Body of pancreas (tissue), 4 donors: ENCODE measurements at regions not wholly inside any gene's neighbourhood (a gene's known extent, or its start where the extent isn't known, plus 50 kb on each side); places are given as distances from the start of the nearest gene placed in this dataset.

Experiments
- ATAC-seq: fragments of 150-250 bp; one replicate; pipeline ENCODE4 v1.9.1; 2016
- DNase-seq, 4 donors: peaks; one replicate each; pipeline ENCODE4 v3.0.0-alpha.2; 2019
- H3K27ac ChIP-seq, 4 donors: fragments of 200-600 bp; sonication (generic); 1 replicate in 3 of 4; 2 replicates in 1 of 4; pipeline versions ENCODE4 v1.5.1 to v1.6.1; 2016 to 2019; ENCODE audit warnings: mild to moderate bottlenecking in 1 of 4, mixed read lengths in 1 of 4, moderate library complexity in 1 of 4
- H3K27me3 ChIP-seq, 2 donors: fragments of 200-600 bp; sonication (generic); one replicate each; pipeline ENCODE4 v1.6.0; 2016; ENCODE audit warnings: mild to moderate bottlenecking in 1 of 2
- H3K36me3 ChIP-seq, 2 donors: fragments of 200-600 bp; sonication (generic); replicated peaks in 1 of 2; 2 replicates each; pipeline ENCODE4 v1.5.1; 2016; ENCODE audit warnings: low read depth in 2 of 2; ENCODE audit not compliant: insufficient read depth in 1 of 2
- H3K4me1 ChIP-seq: fragments of 200-600 bp; sonication (generic); one replicate; pipeline ENCODE4 v1.6.0; 2016
- H3K4me3 ChIP-seq, 2 donors: fragments of 200-600 bp; sonication (generic); 1 replicate in 1 of 2; 2 replicates in 1 of 2; pipeline ENCODE4 v1.5.1; 2016 to 2019
- H3K9me3 ChIP-seq, 3 donors: fragments of 200-600 bp; sonication (generic); 1 replicate in 2 of 3; 2 replicates in 1 of 3; pipeline ENCODE4 v1.5.1; 2016
- POLR2A ChIP-seq, 3 donors: fragments of 450-650 bp; IDR thresholded peaks; one replicate each; pipeline ENCODE4 v1.6.1; 2016; ENCODE audit warnings: antibody characterized with exemption in 3 of 3, mild to moderate bottlenecking in 2 of 3
- WGBS, 2 donors: methylation state at CpG; one replicate each; pipeline ENCODE4 v1.1.5; 2017; 5-methylcytosine and 5-hydroxymethylcytosine counted together
- intact Hi-C: fragments of 100-400 bp; cut with DNase I; formaldehyde crosslinking; loops from one replicate; pipeline ENCODE4 v1.15.1; 2023
- TF ChIP-seq, protein P1 (sequence below), 7 experiments: fragments of 450-650 bp in 4 of 7; fragments of 200-600 bp in 3 of 7; sonication (generic) in 3 of 7; IDR thresholded peaks; one replicate each; pipeline ENCODE4 v1.5.1; 2016 to 2019; ENCODE audit warnings: antibody characterized with exemption in 7 of 7

DNA sequence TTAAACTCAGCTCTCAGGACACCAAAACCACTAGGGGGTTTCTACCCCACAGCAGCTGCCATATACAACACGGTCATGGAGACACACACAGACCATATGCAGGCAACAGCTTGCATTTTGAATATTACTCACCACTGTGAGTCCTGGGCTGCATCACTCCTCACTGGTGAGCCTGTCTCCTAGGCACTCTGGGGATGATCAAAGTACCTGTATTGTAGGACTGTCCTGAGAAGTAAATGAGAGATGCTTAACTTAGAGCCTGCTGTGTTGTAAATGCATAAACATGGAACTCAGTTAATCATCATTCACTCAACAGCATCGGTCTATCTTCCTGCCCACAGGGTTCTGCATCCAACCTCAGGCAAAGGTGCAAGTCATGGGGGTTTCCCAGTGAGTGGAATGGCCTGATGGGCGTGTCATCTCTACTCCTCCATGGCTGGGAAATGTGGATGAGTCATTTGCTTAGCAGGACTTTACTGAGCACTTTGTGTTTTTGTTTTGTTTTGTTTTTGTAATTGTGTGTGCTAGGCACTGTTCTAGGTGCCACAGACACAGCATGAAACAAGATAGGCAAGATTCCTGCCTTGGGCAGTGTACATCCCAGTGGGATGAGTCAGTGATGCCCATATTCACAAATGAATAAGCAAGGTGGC, 1141.2 kb upstream of the TMEM132C start:
- Histone ChIP-seq H3K4me1 (no peaks in the 10 kb centered on the region), H3K4me3 (no peak overlapping the region), H3K9me3 (no peaks in the 10 kb centered on the region), H3K36me3 (no peaks in the 10 kb centered on the region), H3K27me3 (no peaks in the 10 kb centered on the region), H3K27ac (no peak overlapping the region)
- WGBS, 2 donors = 58 to 64% methylated on average over 3 of the region's 3 CpGs
- TF ChIP-seq, protein P1, sequence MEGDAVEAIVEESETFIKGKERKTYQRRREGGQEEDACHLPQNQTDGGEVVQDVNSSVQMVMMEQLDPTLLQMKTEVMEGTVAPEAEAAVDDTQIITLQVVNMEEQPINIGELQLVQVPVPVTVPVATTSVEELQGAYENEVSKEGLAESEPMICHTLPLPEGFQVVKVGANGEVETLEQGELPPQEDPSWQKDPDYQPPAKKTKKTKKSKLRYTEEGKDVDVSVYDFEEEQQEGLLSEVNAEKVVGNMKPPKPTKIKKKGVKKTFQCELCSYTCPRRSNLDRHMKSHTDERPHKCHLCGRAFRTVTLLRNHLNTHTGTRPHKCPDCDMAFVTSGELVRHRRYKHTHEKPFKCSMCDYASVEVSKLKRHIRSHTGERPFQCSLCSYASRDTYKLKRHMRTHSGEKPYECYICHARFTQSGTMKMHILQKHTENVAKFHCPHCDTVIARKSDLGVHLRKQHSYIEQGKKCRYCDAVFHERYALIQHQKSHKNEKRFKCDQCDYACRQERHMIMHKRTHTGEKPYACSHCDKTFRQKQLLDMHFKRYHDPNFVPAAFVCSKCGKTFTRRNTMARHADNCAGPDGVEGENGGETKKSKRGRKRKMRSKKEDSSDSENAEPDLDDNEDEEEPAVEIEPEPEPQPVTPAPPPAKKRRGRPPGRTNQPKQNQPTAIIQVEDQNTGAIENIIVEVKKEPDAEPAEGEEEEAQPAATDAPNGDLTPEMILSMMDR (IDR thresholded peaks at IDR 0.05) = no peak
- no peak for TF ChIP-seq POLR2A (IDR thresholded peaks at IDR 0.05)
- DNase-seq (no peak), ATAC-seq (no peak)
- intact Hi-C loops = no loop called here

DNA sequence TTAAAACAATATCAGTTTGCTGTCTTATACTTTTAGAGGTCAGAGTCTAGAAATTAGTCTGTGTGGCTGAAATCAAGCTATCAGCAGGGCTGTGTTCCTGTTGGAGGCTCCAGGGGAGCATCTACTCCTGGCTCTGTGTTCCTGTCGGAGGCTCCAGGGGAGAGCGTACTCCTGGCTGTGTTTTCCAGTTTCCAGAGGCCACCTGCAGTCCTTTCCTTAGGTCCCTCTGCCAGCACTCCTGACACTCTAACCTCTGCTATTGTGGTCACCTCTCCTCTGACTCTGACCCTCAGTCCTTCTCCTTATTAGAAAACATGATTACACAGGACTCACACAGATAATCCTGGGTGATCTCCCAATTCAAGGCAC, 1140.7 kb upstream of the TMEM132C start:
- WGBS, 2 donors = 69 to 83% methylated on average over 2 of the region's 2 CpGs
- intact Hi-C loops = no loop called here

DNA sequence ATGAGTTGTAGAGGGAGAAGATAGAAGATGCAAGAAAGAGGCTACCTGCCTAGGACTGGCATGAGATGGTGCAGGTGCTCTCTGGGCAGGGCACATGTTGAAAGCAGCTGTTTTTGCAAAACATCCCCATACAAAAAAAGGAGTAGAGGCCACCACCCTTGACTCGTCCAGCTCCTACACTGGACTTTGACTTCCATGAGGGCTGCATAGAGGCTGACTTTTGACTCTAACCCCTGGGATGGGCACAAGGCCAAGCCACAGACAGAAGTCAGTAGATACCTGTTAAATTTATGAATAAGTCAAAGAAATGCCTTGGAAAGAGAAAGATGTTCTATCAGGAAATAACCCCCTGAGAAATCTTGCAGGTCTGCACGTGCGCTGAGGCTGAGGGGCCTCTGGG, 1139.1 kb upstream of the TMEM132C start:
- TF ChIP-seq POLR2A (IDR thresholded peaks at IDR 0.05) = no peak
- TF ChIP-seq, protein P1 (IDR thresholded peaks at IDR 0.05) = no peak
- Histone ChIP-seq H3K36me3 (no peaks in the 10 kb centered on the region), H3K27ac (no peak overlapping the region), H3K4me3 (no peak overlapping the region), H3K9me3 (no peaks in the 10 kb centered on the region), H3K27me3 (no peaks in the 10 kb centered on the region), H3K4me1 (no peaks in the 10 kb centered on the region)
- intact Hi-C loops = no loop called here
- 55 to 57% methylated on average over 3 of the region's 3 CpGs for WGBS, 2 donors
- DNase-seq (no peak), ATAC-seq (no peak)

More for the DNA sequence above, 1140.7 kb upstream of the TMEM132C start:
- Histone ChIP-seq H3K27ac (no peak overlapping the region), H3K9me3 (no peaks in the 10 kb centered on the region), H3K4me1 (no peaks in the 10 kb centered on the region), H3K36me3 (no peaks in the 10 kb centered on the region), H3K27me3 (no peaks in the 10 kb centered on the region), H3K4me3 (no peak overlapping the region)
- ATAC-seq (no peak), DNase-seq (no peak)
- TF ChIP-seq POLR2A (IDR thresholded peaks at IDR 0.05) = no peak
- TF ChIP-seq, protein P1 (IDR thresholded peaks at IDR 0.05) = no peak

DNA sequence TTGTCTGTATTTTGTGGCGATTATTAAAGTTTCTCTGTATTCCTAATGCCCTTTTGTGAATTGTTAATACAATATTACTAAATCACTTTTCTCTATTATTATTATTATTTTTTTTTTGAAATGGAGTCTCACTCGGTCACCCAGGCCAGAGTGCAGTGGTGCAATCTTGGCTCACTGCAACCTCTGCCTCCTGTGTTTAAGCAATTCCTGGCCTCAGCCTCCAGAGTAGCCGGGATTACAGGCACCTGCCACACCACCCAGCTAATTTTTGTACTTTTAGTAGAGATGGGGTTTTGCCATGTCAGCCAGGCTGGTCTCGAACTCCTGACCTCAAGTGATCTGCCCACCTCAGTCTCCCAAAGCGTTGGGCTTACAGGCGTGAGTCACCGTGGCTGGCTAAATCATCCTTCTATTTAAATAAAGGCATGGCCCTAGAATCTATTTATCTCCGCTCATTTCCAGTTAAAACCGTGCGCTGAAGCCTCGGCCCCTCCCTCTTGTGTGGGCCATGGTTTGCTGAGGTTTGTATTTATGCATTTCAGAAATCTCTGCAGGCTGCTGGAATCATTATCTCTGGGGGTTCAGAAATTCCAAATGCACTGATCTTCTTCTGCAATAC, 1136.4 kb upstream of the TMEM132C start:
- no peaks in the 10 kb centered on the region for H3K27me3 ChIP-seq
- no peak for ATAC-seq
- TF ChIP-seq, protein P1 (IDR thresholded peaks at IDR 0.05) = no peak
- TF ChIP-seq POLR2A (IDR thresholded peaks at IDR 0.05) = no peak
- 76 to 79% methylated on average over 11 of the region's 11 CpGs for WGBS, 2 donors
- H3K9me3 ChIP-seq = no peaks in the 10 kb centered on the region
- DNase-seq = no peak
- H3K36me3 ChIP-seq = no peaks in the 10 kb centered on the region
- H3K4me1 ChIP-seq = no peaks in the 10 kb centered on the region
- intact Hi-C loops = no loop called here
- H3K4me3 ChIP-seq = no peak overlapping the region
- no peak overlapping the region for H3K27ac ChIP-seq
